Body of pancreas (tissue), 4 donors: ENCODE measurements at regions not wholly inside any gene's neighbourhood (a gene's known extent, or its start where the extent isn't known, plus 50 kb on each side); places are given as distances from the start of the nearest gene placed in this dataset.

Source experiments
- POLR2A ChIP-seq, 3 donors: fragments of 450-650 bp; IDR thresholded peaks; one replicate each; pipeline ENCODE4 v1.6.1; 2016; ENCODE audit warnings: antibody characterized with exemption in 3 of 3, mild to moderate bottlenecking in 2 of 3
- TF ChIP-seq, protein P1 (sequence below), 7 experiments: fragments of 450-650 bp in 4 of 7; fragments of 200-600 bp in 3 of 7; sonication (generic) in 3 of 7; IDR thresholded peaks; one replicate each; pipeline ENCODE4 v1.5.1; 2016 to 2019; ENCODE audit warnings: antibody characterized with exemption in 7 of 7

GRCh38 chr6:62338477-62338876, 52.5 kb upstream of the KHDRBS2 start:
- TF ChIP-seq, protein P1, sequence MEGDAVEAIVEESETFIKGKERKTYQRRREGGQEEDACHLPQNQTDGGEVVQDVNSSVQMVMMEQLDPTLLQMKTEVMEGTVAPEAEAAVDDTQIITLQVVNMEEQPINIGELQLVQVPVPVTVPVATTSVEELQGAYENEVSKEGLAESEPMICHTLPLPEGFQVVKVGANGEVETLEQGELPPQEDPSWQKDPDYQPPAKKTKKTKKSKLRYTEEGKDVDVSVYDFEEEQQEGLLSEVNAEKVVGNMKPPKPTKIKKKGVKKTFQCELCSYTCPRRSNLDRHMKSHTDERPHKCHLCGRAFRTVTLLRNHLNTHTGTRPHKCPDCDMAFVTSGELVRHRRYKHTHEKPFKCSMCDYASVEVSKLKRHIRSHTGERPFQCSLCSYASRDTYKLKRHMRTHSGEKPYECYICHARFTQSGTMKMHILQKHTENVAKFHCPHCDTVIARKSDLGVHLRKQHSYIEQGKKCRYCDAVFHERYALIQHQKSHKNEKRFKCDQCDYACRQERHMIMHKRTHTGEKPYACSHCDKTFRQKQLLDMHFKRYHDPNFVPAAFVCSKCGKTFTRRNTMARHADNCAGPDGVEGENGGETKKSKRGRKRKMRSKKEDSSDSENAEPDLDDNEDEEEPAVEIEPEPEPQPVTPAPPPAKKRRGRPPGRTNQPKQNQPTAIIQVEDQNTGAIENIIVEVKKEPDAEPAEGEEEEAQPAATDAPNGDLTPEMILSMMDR (IDR thresholded peaks at IDR 0.05): no peak
- TF ChIP-seq POLR2A (IDR thresholded peaks at IDR 0.05): no peak
